ENCODE measurements at regions not wholly inside any gene's neighbourhood (a gene's known extent, or its start where the extent isn't known, plus 50 kb on each side); places are given as distances from the start of the nearest gene placed in this dataset.

GRCh38 chr17:72406498-72406897, 285.7 kb downstream of the SOX9 start:
- TF ChIP-seq CTCF (IDR thresholded peaks at IDR 0.05): no peak
- no peak for TF ChIP-seq POLR2A (IDR thresholded peaks at IDR 0.05)
